Keratinocyte (primary cell): ENCODE measurements at regions not wholly inside any gene's neighbourhood (a gene's known extent, or its start where the extent isn't known, plus 50 kb on each side); places are given as distances from the start of the nearest gene placed in this dataset.

ENCODE experiments used
- DNase-seq: peaks from one replicate; pipeline ENCODE4 v3.0.0-alpha.2; 2011; ENCODE audit warnings: low read depth, missing footprints, low spot score
- FAIRE-seq: peaks from 2 replicates; lab custom pipeline; 2011; peaks lifted over from hg19 to GRCh38; lab: Jason Lieb, UNC
- H2AFZ ChIP-seq: 2 replicates; pipeline ENCODE4 v1.6.0; 2012; ENCODE audit warnings: low read length, control low read depth, inconsistent platforms; ENCODE audit not compliant: control insufficient read depth
- H3K27ac ChIP-seq: 2 replicates; pipeline ENCODE4 v1.5.1; 2011; ENCODE audit warnings: low read length; ENCODE audit not compliant: control insufficient read depth, insufficient read depth
- H3K27me3 ChIP-seq: 3 replicates; pipeline ENCODE4 v1.6.0; 2011; ENCODE audit warnings: low read length; ENCODE audit not compliant: control insufficient read depth, insufficient read depth; ENCODE audit errors: extremely low read depth
- H3K36me3 ChIP-seq, 2 experiments: 2 replicates in 1 of 2; 3 replicates in 1 of 2; pipeline ENCODE4 v1.5.1; 2011; ENCODE audit warnings: low read length in 2 of 2, mild to moderate bottlenecking in 1 of 2; ENCODE audit not compliant: control insufficient read depth in 2 of 2, insufficient read depth in 2 of 2; ENCODE audit errors: extremely low read depth in 1 of 2
- H3K4me1 ChIP-seq: 3 replicates; pipeline ENCODE4 v1.5.1; 2011; ENCODE audit warnings: low read length; ENCODE audit not compliant: control insufficient read depth, insufficient read depth; ENCODE audit errors: extremely low read depth
- H3K4me2 ChIP-seq: 3 replicates; pipeline ENCODE4 v1.6.0; 2011; ENCODE audit warnings: low read depth, low read length; ENCODE audit not compliant: control insufficient read depth, insufficient read depth; ENCODE audit errors: extremely low read depth
- H3K4me3 ChIP-seq, 3 experiments: fragments of 200-600 bp in 1 of 3; sonication (generic) in 1 of 3; 2 replicates in 2 of 3; 3 replicates in 1 of 3; pipeline ENCODE4 v1.5.1; 2011 to 2016; ENCODE audit warnings: low read length in 3 of 3, mild to moderate bottlenecking in 3 of 3, control low read depth in 2 of 3, inconsistent platforms in 1 of 3, low read depth in 1 of 3, mixed read lengths in 1 of 3, mixed run types in 1 of 3, moderate library complexity in 1 of 3; ENCODE audit not compliant: control insufficient read depth in 2 of 3, insufficient read depth in 2 of 3; ENCODE audit errors: extremely low read depth in 1 of 3
- H3K79me2 ChIP-seq: 2 replicates; pipeline ENCODE4 v1.6.0; 2012; ENCODE audit warnings: low read length; ENCODE audit not compliant: control insufficient read depth, insufficient read depth
- H3K9ac ChIP-seq: 3 replicates; pipeline ENCODE4 v1.6.0; 2011; ENCODE audit warnings: low read length; ENCODE audit not compliant: control insufficient read depth, insufficient read depth; ENCODE audit errors: extremely low read depth
- H3K9me1 ChIP-seq: 3 replicates; pipeline ENCODE4 v1.6.0; 2011; ENCODE audit warnings: low read length; ENCODE audit not compliant: control insufficient read depth, insufficient read depth; ENCODE audit errors: extremely low read depth
- H3K9me3 ChIP-seq: 2 replicates; pipeline ENCODE4 v1.5.1; 2012; ENCODE audit warnings: low read depth, low read length; ENCODE audit not compliant: control insufficient read depth
- H4K20me1 ChIP-seq: 3 replicates; pipeline ENCODE4 v1.6.0; 2011; ENCODE audit warnings: low read length; ENCODE audit not compliant: control insufficient read depth, insufficient read depth; ENCODE audit errors: extremely low read depth
- EZH2 ChIP-seq: IDR thresholded peaks from one replicate; pipeline ENCODE4 v1.6.1; 2012; ENCODE audit warnings: inconsistent platforms, mild to moderate bottlenecking, low read length, moderate library complexity
- dilution Hi-C: fragments of 300-500 bp; cut with MboI; formaldehyde crosslinking; loops from one replicate; pipeline ENCODE4 v1.7.0; 2020; ENCODE audit warnings: low sequenced_read_pairs; ENCODE audit not compliant: extremely low pct_ligation_motif_present
- TF ChIP-seq, protein P1 (sequence below), 3 experiments: IDR thresholded peaks in 1 of 3; conservative IDR thresholded peaks in 1 of 3; optimal IDR thresholded peaks in 1 of 3; 2 replicates in 2 of 3; 3 replicates in 1 of 3; pipeline versions ENCODE3 to v1.5.1; 2011; ENCODE audit warnings: low read length in 3 of 3, mild to moderate bottlenecking in 3 of 3, moderate library complexity in 2 of 3, control low read depth in 1 of 3, inconsistent platforms in 1 of 3; ENCODE audit not compliant: insufficient read depth in 2 of 3; ENCODE audit errors: extremely low read depth in 1 of 3

GRCh38 chr12:58814036-58814435 lies 106.3 kb downstream of the LRIG3 start:
- FAIRE-seq: no peak
- Histone ChIP-seq H3K27me3 (no peaks in the 10 kb centered on the region), H3K27ac (no peak overlapping the region), H4K20me1 (no peaks in the 10 kb centered on the region), H2AFZ (no peak overlapping the region), H3K36me3 (no peaks in the 10 kb centered on the region), H3K4me2 (no peak overlapping the region), H3K4me3 (no peak overlapping the region), H3K9me1 (no peaks in the 10 kb centered on the region), H3K9me3 (no peaks in the 10 kb centered on the region), H3K9ac (no peak overlapping the region), H3K79me2 (no peaks in the 10 kb centered on the region), H3K4me1 (no peaks in the 10 kb centered on the region)
- TF ChIP-seq, protein P1, sequence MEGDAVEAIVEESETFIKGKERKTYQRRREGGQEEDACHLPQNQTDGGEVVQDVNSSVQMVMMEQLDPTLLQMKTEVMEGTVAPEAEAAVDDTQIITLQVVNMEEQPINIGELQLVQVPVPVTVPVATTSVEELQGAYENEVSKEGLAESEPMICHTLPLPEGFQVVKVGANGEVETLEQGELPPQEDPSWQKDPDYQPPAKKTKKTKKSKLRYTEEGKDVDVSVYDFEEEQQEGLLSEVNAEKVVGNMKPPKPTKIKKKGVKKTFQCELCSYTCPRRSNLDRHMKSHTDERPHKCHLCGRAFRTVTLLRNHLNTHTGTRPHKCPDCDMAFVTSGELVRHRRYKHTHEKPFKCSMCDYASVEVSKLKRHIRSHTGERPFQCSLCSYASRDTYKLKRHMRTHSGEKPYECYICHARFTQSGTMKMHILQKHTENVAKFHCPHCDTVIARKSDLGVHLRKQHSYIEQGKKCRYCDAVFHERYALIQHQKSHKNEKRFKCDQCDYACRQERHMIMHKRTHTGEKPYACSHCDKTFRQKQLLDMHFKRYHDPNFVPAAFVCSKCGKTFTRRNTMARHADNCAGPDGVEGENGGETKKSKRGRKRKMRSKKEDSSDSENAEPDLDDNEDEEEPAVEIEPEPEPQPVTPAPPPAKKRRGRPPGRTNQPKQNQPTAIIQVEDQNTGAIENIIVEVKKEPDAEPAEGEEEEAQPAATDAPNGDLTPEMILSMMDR (optimal IDR thresholded peaks at IDR 0.05 in 1 of 3, IDR thresholded peaks at IDR 0.05 in 1 of 3, conservative IDR thresholded peaks at IDR 0.05 in 1 of 3; ENCODE audit: extremely low read depth in 1 of 3, insufficient read depth in 2 of 3, low read length in 3 of 3): no peak
- TF ChIP-seq EZH2: no peak
- no peak for DNase-seq
- dilution Hi-C loops: no loop called here

GRCh38 chr12:58815235-58815634 lies 105.1 kb downstream of the LRIG3 start:
- dilution Hi-C loops: no loop called here
- Histone ChIP-seq H3K36me3 (no peaks in the 10 kb centered on the region), H3K79me2 (no peaks in the 10 kb centered on the region), H3K4me1 (no peaks in the 10 kb centered on the region), H3K9me1 (no peaks in the 10 kb centered on the region), H3K4me3 (no peak overlapping the region), H3K9me3 (no peaks in the 10 kb centered on the region), H3K27me3 (no peaks in the 10 kb centered on the region), H4K20me1 (no peaks in the 10 kb centered on the region), H3K9ac (no peak overlapping the region), H3K4me2 (no peak overlapping the region), H3K27ac (no peak overlapping the region), H2AFZ (no peak overlapping the region)
- TF ChIP-seq EZH2: no peak
- TF ChIP-seq, protein P1 (optimal IDR thresholded peaks at IDR 0.05 in 1 of 3, IDR thresholded peaks at IDR 0.05 in 1 of 3, conservative IDR thresholded peaks at IDR 0.05 in 1 of 3; ENCODE audit: extremely low read depth in 1 of 3, insufficient read depth in 2 of 3, low read length in 3 of 3): no peak
- FAIRE-seq (no peak), DNase-seq (no peak)
